ENCODE measurements at regions not wholly inside any gene's neighbourhood (a gene's known extent, or its start where the extent isn't known, plus 50 kb on each side); places are given as distances from the start of the nearest gene placed in this dataset.
"Not testable (repeated sequence)": the region's sequence is repeated elsewhere in the genome, so short reads cannot be mapped to it uniquely, and the experiment has no call there.

DNA sequence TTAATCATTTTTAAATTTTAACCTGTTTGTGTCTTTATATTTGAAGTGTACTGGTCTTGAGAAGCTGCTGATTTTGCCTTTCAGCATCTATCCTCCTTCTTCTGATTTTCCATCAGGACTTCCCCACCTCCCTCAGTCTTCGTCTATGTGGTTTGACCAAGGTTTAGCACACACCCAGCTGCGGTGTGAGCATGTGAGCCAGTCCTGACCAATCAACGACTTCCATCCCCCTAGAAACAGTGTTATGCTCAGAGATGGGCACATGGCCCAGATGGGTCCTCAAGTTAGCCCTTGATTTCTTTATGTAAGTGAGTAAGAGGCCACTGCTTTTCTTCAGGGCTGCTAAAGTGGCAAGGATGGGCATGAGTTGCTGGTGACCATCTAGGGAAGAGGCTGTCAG, 190.8 kb downstream of the MATN1 start:
- no peak for DNase-seq (ENCODE audit: low spot score)

DNA sequence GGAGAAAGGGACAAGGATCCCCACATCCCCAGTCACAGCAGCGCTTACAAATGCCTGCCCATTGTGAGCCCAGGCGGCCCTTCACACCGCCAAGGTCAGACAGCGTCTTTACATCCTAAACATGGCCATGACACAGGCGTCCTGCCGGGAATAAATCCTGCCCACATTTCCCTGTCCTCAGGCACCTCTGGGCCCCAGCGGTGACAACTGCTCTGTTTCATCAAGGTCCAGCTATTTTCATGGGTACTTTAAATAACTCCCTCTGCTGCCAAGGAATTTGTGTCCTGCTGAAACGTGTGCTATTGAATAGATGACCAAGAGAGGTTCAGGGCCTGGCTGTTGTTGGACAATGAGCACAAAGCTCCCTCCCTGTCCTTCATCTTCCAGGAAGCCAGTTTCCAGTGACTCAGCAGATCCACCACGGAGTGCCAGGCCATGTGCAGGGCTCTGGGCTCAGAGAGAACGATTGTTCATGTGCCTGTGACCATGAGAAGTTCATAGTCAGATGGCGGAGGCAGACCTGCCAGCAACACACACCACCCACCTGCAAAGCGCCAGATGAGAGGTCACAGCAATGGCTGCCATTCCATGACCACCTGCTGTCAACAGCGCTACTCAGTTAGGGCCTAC, 195.8 kb downstream of the MATN1 start:
- DNase-seq (ENCODE audit: low spot score), result peak; percentile 25

DNA sequence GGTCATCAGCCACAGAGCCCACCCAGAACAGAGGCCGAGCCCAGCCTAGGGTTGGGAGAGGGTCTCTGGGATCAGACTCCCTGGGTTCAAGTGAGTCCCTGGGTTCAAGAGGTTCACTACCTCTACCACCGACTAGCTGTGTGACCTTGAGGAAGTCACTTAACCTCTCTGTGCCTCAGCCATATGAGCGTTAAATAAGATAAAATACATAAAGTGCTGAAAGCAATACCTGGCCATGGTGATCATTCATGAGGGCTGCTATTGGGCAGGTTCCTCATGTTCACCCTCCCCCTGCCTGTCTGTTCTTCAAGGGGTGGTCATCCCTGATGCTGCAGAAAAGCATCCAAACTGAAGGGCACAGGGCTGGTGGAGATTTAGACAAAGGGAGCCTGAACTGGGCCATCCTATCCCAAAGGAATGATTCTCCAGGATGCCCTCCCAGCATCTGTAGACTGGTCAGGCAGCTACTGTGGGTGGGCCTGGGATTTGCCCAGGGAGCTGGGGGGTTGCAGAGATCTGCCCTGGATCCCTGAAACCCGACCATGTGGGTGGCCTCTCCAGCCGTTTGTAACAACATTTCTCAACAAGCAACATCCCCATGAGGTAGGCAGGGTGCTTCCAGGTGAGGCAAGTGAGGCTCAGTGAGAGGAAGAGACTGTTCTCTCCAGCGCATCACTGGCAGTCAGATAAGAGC, 196.6 kb downstream of the MATN1 start:
- no peak for DNase-seq (ENCODE audit: low spot score)

DNA sequence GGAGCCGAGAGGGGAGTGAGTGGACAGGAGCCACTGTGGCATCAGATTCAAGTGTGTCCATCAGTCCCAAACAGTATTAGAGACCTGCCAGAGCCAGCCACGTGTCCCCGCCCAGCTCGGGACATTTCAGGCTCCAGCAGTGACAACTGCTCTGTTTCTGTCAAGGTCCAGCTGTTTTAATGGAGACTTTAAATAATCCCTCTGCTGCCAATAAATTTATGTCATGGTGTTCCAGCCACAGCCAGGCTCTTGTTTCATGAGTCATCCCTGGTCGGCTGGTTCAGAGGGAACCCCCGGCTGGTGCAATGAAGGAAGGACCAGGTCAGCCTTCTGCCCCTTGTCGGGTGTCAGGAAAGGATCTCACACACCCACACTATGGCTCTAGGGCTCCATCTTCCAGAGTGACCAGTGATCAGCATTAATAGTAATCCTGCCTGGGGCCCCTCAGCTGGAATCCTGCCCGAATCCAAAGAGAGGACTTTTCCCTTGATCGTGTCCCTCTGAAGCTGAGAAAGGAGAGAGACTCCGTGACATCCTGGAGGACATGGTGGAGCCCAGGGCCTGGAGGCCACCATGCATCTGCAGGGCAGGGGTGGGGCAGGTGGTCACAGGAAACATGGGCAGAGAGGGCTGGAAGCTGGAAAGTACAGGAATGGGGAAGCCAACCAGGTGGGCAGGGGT, 197.3 kb downstream of the MATN1 start:
- DNase-seq (ENCODE audit: low spot score), result peak; percentile 86

DNA sequence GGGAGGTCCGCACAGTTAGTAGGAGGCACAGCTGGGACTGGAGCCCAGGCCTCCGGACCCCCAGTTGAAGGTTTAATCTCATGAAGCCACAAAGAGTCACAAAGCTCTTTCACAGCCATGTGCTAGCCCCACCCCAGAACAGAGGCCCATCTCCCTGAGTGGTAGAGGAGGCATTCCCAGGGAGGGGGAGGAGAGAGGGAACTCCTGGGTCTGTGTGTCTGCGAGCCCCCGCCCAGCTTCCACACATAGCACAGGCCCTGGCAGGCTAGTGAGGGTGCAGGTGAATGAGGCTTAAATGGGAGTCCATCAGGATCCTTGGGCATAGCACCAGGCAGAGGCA, 197.8 kb downstream of the MATN1 start:
- no peak for DNase-seq (ENCODE audit: low spot score)

DNA sequence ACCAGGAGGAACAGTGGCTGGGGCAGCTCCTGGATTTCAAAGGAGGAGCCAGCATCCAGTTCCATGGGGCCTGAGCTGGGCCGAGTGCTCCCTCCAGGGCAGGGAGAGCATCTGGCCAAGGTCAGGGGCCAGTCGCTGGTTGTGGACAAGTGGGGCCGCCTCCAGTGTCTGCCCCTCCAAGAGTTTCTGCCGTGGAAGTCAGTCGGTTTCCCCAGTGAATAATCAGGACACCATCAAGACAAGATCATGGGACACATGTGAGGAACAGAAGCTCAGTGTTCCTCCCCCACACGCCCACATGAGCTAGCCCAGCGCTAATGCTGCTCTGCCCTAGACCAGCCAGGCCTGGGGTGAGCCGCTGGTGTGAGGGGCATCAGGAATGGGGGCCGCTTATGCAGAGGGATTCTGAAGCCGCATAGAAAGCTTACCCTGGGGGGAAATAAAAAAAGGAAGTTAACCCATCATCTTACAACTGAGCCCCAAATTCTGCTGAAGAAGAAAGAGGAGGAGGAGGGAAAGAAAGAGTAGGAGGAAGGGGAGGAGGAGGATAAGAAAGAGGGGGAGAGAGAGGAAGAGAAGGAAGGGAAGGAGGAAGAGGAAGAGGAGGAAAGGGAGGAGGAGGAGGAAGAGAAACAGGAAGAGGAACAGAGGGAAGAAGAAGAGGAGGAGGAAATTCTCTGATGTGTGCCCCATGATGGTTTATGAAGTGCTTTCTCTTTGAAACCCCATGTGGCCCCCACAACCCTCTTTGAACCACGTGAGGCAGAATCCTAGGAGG, 198.4 kb downstream of the MATN1 start:
- DNase-seq (ENCODE audit: low spot score), result no peak

DNA sequence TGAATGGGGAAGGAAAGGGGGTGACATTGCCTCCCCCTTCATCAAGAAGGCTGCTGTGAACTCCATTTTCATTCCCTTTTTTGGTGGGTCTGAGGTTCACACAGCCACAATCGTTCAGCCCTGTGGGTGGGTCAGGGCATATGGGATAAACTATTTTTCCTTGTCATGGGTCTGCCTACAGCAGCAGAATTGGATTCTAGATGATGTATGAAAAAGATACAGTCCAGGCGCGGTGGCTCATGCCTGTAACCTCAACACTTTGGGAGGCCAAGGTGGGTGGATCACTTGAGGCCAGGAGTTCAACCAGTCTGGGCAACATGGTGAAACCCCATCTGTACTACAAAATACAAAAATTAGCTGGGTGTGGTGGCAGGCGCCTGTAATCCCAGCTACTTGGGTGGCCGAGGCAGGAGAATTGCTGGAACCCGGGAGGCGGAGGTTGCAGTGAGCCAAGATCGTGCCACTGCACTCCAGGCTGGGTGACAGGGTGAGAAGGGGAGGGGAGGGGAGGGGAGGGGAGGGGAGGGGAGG, 199.3 kb downstream of the MATN1 start:
- not testable (repeated sequence) for DNase-seq (ENCODE audit: low spot score)

DNA sequence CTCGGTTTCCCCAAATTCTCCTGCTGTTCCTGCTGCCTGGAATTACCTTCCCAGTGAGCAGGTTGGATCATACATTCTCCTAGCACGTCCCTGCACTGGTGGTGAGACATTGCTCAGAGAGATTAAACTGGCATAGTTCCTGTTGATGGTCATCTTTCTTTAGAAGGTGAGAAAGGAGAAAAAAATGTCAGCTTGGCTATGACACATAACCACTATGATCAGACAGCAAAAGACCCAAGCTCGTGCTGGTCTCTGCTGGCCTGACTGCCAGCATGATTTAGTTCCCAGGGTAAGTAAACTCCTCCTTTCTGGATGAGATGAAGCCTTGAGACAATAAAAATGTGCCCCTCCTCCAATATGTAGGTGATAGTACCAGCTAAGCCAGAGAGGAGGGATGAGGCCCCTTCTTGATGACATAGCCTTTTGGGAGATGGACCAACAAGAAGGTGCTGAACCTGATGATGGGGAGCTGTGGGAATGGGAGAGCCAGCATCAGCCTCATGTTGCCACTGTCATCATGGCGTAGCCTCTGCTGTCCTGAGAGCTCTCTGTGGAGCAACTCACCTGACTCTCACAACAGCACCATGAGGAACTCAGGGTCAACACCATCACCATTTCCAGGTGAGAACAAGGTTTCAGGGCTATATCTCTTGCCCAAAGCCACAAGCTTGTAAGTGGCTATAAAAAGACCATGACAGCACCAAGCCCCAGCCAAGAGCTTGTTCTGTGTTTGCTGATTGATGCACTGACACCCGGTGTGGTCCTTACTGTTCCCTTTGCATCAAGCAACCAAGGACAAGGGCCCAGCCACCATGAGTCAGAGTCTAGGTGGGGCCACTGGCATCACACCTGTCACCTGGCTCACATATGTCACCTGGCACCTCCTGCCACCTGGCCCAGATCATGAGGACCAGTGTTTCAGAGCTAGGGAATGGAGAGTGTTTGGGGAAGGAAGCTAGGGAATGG, 200.0 kb downstream of the MATN1 start:
- DNase-seq (ENCODE audit: low spot score), result peak; percentile 31

DNA sequence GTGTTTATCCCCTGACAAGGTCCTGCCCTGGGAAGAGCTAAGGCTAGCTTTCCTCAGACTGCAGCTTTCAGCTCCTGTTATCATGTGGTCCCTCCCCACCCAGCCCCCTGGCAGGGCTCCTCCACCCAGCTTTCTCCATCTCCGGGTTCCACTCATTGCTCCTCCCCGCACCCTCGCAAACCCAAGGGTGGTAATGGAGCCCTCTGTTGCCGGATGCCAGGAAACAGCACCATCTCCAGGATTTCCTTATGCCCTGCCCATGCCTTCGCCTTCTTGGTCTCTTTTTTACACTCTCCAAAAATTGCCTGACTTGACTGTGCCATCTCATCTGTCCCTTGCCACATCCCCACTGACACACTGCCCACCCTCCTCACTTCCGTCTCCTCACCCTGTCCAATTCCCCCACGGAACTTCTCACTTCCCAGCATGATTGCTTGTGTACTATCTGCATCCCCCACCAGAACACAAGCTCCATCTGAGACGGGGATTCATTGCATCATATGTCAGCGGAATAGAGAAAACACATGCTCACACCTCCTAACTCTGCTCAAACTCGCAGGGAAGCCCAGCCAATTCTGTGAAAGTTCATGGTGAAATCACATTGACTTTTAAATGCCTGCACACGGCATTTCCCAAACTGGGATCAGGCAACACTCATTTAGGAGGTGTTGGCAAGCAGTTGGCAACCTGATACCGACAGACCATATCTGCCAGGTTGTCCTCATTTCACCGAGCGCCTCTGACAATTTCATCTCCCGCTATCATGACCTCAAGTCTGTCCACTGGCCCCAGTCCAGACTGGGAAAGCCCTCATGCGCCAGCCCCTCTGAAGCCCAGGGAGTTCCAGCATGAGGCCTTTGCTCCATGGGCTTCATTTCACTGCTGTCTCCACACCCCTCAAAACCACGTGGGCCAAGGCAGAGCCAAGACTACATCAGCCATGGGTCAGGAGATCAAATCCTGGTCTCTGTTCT, 201.1 kb downstream of the MATN1 start:
- no peak for DNase-seq (ENCODE audit: low spot score)

DNA sequence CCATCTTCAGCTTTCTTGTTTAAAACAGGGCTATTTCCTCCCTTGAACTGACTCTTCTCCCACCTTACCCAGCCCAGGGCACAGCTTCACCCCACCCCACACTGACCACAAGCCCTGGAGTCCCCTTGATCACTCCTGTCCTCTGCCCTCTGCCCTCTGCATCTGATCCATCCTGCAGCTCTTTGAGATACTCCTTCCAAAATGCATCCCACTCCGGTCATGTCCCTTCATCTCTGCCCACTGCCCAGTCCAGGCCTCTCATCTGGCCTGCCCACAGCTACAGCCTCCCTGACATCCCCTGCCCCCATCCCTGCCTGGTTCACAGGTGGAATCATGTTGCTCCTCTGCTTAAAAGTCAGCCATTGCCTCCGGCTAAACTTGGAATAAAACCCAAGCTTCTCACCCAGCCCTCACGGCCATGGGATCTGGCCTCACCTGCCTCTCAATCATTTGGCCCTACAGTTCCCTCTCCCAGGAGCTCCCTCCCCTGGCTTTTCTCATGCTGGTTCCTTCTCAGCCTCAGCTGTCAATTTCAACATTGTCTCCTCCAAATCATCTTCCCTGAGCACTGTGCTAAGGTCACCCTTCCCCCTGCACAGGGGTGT, 202.0 kb downstream of the MATN1 start:
- no peak for DNase-seq (ENCODE audit: low spot score)

DNA sequence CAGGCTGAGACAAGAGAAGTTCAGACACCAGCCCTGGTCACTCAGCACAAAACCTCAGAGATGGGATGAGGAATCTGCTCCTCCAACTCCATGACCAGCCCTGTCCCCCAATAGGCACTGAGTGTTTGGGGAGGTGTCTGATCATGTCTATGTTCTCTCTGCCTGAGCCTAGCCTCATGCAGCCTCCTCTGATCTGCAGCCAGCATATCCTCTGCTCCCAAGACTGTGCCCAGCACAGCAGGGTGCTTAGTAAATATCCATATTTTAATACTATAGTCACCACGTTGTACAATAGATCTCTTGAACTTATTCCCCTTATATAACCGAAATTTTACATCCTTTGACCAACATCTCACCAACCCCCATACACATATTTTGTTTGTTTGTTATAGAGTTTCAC, 202.9 kb downstream of the MATN1 start:
- DNase-seq (ENCODE audit: low spot score), result no peak

DNA sequence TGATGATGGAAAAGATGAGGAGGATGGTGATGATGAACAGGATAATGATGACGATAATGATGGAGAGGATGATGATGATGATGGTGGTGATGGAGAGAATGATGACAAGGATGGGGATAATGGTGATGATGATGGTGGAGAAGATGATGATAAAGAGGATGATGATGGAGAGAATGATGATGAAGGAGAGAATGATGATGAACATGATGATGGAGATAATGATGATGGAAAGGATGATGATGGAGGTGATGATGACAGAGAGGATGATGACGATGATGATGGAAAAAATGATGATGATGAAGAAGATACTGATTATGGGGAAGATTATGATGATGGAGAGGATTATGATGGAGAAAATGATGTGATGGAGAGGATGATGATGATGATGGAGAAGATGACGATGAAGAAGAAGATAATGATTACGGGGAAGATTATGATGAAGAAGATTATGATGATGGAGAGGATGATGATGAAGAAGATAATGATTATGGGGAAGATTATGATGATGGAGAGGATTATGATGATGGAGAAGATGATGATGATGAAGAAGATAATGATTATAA, 204.1 kb downstream of the MATN1 start:
- no peak for DNase-seq (ENCODE audit: low spot score)

DNA sequence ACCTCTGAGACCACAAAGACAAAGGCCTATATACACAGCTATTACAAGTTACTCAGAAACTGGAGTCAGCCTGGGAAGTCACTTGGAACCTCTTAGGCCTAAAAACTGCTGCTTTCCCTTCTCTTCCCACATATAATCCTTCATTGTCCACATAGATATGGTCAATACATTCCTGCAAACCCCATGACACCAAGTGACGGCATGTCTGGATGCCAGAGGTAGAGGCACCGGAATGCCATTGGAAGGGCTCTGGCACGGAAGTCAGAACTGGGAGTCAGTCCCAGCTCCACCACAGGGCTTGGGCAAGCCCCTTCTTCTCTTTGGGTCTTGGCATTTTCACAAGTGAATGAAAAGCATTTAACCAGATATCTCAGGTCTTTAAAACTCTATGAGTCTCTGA, 204.7 kb downstream of the MATN1 start:
- DNase-seq (ENCODE audit: low spot score), result no peak

DNA sequence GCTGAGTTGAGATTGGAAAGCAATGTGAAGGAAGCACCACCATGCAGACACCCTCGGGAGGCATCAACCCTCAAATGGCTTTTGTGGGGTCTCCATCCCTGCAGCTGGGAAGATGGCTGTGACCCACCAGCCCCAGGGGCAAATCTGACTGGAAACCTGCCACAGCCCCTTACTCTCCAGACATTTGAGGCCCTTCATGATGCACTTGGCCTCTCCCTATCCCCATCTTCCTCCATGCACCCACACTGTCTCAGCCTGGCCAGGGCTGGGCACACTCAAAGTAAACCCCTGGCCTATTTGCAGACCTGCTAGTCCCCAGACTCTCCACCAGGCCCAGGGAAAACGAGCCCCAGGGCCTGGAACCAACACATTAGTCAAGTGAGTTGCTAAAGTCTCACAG, 205.2 kb downstream of the MATN1 start:
- no peak for DNase-seq (ENCODE audit: low spot score)

DNA sequence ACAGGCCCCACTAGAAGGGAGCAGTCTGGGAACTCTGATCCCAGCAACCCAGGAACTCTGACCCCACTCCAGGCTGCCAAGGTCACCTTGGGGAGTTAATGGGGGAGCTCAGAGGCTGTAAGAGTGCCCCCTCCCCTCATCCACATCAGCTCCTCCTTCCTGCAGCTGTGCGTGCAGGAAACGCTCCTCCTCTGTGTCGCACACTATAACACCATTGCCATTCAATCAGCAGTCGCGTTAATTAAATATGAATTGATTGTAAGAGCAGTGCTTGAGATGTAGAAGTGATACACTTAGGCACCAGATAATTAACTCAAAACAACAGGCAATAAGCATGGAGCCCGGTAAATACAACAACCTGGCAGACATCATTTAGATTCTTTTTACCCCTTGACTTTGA, 205.7 kb downstream of the MATN1 start:
- DNase-seq (ENCODE audit: low spot score), result not testable (repeated sequence)

DNA sequence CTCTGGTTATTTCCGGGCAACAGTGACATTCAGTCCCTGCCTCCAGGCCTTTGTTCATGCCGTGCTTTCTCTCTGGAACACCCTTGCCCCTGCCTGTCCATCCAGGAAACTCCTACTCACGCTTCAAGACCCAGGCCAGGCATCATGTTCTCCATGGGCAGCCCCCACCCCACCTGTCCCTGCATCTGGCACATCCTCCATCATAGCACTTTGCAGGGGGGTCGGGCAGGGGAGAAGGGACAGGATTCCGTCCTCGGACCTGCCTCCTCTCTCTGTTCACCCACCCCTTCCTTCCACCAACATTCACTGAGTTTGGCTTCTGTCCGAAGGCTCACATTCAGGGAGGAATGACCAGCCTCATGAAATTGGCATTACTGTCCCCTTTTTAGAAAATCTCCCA, 206.1 kb downstream of the MATN1 start:
- DNase-seq (ENCODE audit: low spot score), result not testable (repeated sequence)

DNA sequence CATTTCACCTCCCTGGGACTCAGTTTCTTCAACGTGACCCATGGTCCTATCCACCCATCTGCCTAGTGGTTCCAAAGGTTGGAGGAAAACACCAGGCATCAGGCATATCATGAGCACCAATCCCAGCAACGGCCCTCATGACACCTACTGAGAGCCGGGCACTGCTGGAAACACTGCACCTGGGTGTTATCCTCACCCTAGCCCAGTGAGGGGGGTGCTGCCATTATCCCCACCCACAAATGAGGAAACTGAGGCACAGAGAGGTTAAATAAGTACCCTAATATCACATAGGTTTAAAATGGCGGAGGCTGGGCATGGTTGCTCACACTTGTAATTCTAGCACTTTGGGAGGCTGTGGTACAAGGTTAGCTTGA, 206.9 kb downstream of the MATN1 start:
- no peak for DNase-seq (ENCODE audit: low spot score)

DNA sequence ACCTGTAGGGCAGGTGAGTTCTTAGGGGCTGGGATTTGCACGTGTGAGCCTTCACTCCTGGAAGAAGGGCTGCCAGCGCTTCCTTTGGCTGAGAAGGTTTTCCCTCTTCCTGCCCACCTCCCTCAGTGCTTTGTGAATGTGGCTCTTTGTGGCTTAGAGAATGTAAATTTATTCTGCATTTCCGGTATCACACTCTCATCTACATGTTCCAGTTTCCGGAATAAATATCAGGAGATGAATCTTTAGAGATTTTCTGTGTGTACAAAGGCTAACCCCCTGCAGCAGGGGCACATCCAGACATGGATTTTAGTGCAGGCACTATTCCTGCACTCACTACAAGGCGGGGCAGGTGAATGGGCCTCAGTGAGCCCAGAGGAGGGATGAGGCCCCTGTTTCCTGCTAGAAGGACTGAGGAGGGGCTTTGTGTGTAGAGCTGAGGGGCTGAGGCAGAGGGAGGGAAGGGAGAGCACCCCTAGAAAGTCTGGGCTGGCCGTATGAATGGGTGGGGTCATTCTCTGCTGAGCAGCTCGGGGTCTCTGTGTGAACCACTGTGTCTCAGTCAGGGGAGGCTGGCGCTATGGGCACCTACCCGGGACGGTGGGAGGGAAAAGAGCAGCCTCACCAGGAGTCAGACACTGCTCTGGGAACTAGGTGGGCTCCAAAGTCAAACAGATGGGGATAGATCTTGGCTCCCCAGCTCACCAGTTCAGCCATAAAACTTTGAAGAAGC, 207.5 kb downstream of the MATN1 start:
- DNase-seq (ENCODE audit: low spot score), result no peak

DNA sequence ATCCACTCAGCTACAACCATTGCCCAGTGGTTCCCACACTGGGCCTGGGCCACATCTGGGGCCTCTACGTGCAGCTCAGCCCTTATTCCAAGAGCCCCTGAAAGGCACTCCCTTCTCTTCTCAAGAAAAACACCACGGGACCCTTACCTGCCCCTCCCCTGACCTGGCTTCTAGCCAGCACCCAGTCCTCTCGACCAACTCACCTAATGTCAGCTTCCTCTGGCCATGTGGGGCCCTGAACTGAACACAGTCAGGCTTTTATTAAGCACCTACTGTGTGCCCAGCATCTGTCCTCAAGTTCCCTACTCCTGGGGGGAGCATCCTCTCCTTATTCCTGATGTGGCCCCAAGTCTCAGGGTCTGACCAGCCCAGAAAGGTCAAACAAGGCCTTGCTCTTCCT, 208.4 kb downstream of the MATN1 start:
- no peak for DNase-seq (ENCODE audit: low spot score)

Measured in H4 (cell line).